H1 (cell line): ENCODE measurements at regions not wholly inside any gene's neighbourhood (a gene's known extent, or its start where the extent isn't known, plus 50 kb on each side); places are given as distances from the start of the nearest gene placed in this dataset.

ENCODE experiments used
- CTCF ChIA-PET: fragments of 300-600 bp; sonication (Branson Sonifier 250); formaldehyde crosslinking; loops from one replicate; lab custom pipeline; 2021; ENCODE audit not compliant: partially characterized antibody; lab: Charles Lee
- POLR2A ChIA-PET: fragments of 300-600 bp; sonication (Branson Sonifier 250); formaldehyde crosslinking; loops from one replicate; lab custom pipeline; 2021; ENCODE audit warnings: inconsistent platforms; ENCODE audit not compliant: partially characterized antibody; lab: Charles Lee
- DNase-seq, 2 experiments: peaks; one replicate each; pipeline versions ENCODE4 v3.0.0 to v3.0.0-alpha.2; 2010 to 2022; ENCODE audit warnings: low spot score in 2 of 2, low read depth in 1 of 2, mixed read lengths in 1 of 2
- FAIRE-seq: peaks from 2 replicates; lab custom pipeline; 2011; peaks lifted over from hg19 to GRCh38; lab: Jason Lieb, UNC
- H2AFZ ChIP-seq: 2 replicates; pipeline ENCODE4 v1.8.1; 2012; ENCODE audit warnings: low read length, inconsistent platforms
- H2AK5ac ChIP-seq: 2 replicates; pipeline ENCODE4 v1.6.1; 2013; ENCODE audit warnings: low read depth, low read length
- H2BK120ac ChIP-seq: replicated peaks from 2 replicates; pipeline ENCODE3; 2013; ENCODE audit warnings: low read depth, low read length, inconsistent platforms
- H2BK12ac ChIP-seq: 2 replicates; pipeline ENCODE4 v1.6.1; 2013; ENCODE audit warnings: low read depth, low read length
- H2BK15ac ChIP-seq: 2 replicates; pipeline ENCODE4 v1.6.1; 2013; ENCODE audit warnings: low read length
- H2BK20ac ChIP-seq: 2 replicates; pipeline ENCODE4 v1.6.1; 2013; ENCODE audit warnings: low read length
- H2BK5ac ChIP-seq: 2 replicates; pipeline ENCODE4 v1.6.1; 2013; ENCODE audit warnings: low read depth, low read length
- H3K14ac ChIP-seq: 2 replicates; pipeline ENCODE4 v1.6.1; 2013; ENCODE audit warnings: inconsistent platforms; ENCODE audit not compliant: insufficient read length
- H3K18ac ChIP-seq: 2 replicates; pipeline ENCODE4 v1.6.1; 2013; ENCODE audit warnings: low read length; ENCODE audit errors: extremely low read depth
- H3K23ac ChIP-seq: 2 replicates; pipeline ENCODE4 v1.6.1; 2013; ENCODE audit warnings: inconsistent platforms; ENCODE audit not compliant: insufficient read length
- H3K23me2 ChIP-seq: 2 replicates; pipeline ENCODE4 v1.6.1; 2013; ENCODE audit warnings: low read depth, low read length
- H3K27ac ChIP-seq: 2 replicates; pipeline ENCODE4 v1.6.1; 2011; ENCODE audit warnings: low read depth, low read length, inconsistent platforms
- H3K27me3 ChIP-seq, 4 experiments: replicated peaks in 1 of 4; 1 replicate in 1 of 4; 2 replicates in 3 of 4; pipeline versions ENCODE4 v1.6.1 to v1.8.1; 2011 to 2013; ENCODE audit warnings: low read length in 3 of 4, mild to moderate bottlenecking in 3 of 4, inconsistent platforms in 2 of 4, mixed read lengths in 2 of 4, moderate library complexity in 1 of 4; ENCODE audit not compliant: control insufficient read depth in 3 of 4, insufficient read depth in 3 of 4; ENCODE audit errors: extremely low read depth in 1 of 4
- H3K36me3 ChIP-seq, 4 experiments: 2 replicates each; pipeline versions ENCODE4 v1.6.1 to v1.8.1; 2011 to 2013; ENCODE audit warnings: mild to moderate bottlenecking in 4 of 4, low read length in 3 of 4, moderate library complexity in 2 of 4, control low read depth in 1 of 4, inconsistent platforms in 1 of 4; ENCODE audit not compliant: insufficient read depth in 4 of 4, control insufficient read depth in 2 of 4
- H3K4ac ChIP-seq: replicated peaks from 2 replicates; pipeline ENCODE3; 2013; ENCODE audit warnings: low read length, low read depth, mixed read lengths, inconsistent platforms; ENCODE audit not compliant: insufficient read length
- H3K4me1 ChIP-seq, 4 experiments: replicated peaks in 1 of 4; 1 replicate in 1 of 4; 2 replicates in 3 of 4; pipeline versions ENCODE4 v1.6.1 to v1.8.1; 2011 to 2013; ENCODE audit warnings: low read length in 3 of 4, inconsistent platforms in 2 of 4, mixed read lengths in 1 of 4; ENCODE audit not compliant: insufficient read depth in 4 of 4, control insufficient read depth in 3 of 4
- H3K4me2 ChIP-seq, 2 experiments: 2 replicates each; pipeline versions ENCODE4 v1.6.1 to v1.8.1; 2011 to 2013; ENCODE audit warnings: low read depth in 2 of 2, low read length in 2 of 2, control low read depth in 1 of 2, inconsistent platforms in 1 of 2, mild to moderate bottlenecking in 1 of 2; ENCODE audit not compliant: insufficient read depth in 1 of 2
- H3K4me3 ChIP-seq, 4 experiments: fragments of 200-600, 300-600 bp in 1 of 4; sonication (generic), shearing (Covaris generic), sonication (Bioruptor Twin) in 1 of 4; 2 replicates each; pipeline versions ENCODE4 v1.5.1 to v1.8.1; 2011 to 2016; ENCODE audit warnings: low read length in 4 of 4, low read depth in 3 of 4, control low read depth in 2 of 4, inconsistent platforms in 2 of 4, mild to moderate bottlenecking in 2 of 4, mixed read lengths in 1 of 4, moderate library complexity in 1 of 4; ENCODE audit not compliant: insufficient read depth in 2 of 4; ENCODE audit errors: extremely low read depth in 1 of 4
- H3K56ac ChIP-seq: replicated peaks from 2 replicates; pipeline ENCODE3; 2013; ENCODE audit warnings: low read depth, mild to moderate bottlenecking, mixed read lengths, low read length, inconsistent platforms; ENCODE audit not compliant: insufficient read length
- H3K79me1 ChIP-seq: 2 replicates; pipeline ENCODE4 v1.6.1; 2013; ENCODE audit warnings: low read depth, low read length, control low read depth
- H3K79me2 ChIP-seq, 2 experiments: 2 replicates each; pipeline versions ENCODE4 v1.6.1 to v1.8.1; 2012 to 2013; ENCODE audit warnings: low read length in 2 of 2, mild to moderate bottlenecking in 2 of 2, inconsistent platforms in 1 of 2; ENCODE audit not compliant: insufficient read depth in 2 of 2, control insufficient read depth in 1 of 2
- H3K9ac ChIP-seq, 4 experiments: replicated peaks in 1 of 4; 1 replicate in 1 of 4; 2 replicates in 3 of 4; pipeline versions ENCODE4 v1.6.1 to v1.8.1; 2011 to 2013; ENCODE audit warnings: low read depth in 3 of 4, low read length in 3 of 4, control low read depth in 2 of 4, mild to moderate bottlenecking in 2 of 4, moderate library complexity in 2 of 4, inconsistent platforms in 1 of 4; ENCODE audit errors: extremely low read depth in 1 of 4
- H3K9me3 ChIP-seq, 2 experiments: 2 replicates each; pipeline versions ENCODE4 v1.6.1 to v1.8.1; 2012 to 2013; ENCODE audit warnings: mild to moderate bottlenecking in 2 of 2, moderate library complexity in 2 of 2, control low read depth in 1 of 2, inconsistent platforms in 1 of 2, low read depth in 1 of 2, low read length in 1 of 2, mixed read lengths in 1 of 2; ENCODE audit not compliant: insufficient read depth in 2 of 2
- H4K20me1 ChIP-seq, 2 experiments: replicated peaks in 1 of 2; 2 replicates each; pipeline versions ENCODE3 to v1.8.1; 2011 to 2013; ENCODE audit warnings: inconsistent platforms in 2 of 2, low read length in 2 of 2, mild to moderate bottlenecking in 1 of 2; ENCODE audit not compliant: insufficient read depth in 2 of 2, control insufficient read depth in 1 of 2
- H4K5ac ChIP-seq: 2 replicates; pipeline ENCODE4 v1.6.1; 2013; ENCODE audit warnings: low read length, low read depth, mixed read lengths, inconsistent platforms; ENCODE audit not compliant: insufficient read length
- H4K8ac ChIP-seq: 2 replicates; pipeline ENCODE4 v1.8.0; 2013; ENCODE audit warnings: mild to moderate bottlenecking, moderate library complexity, low read length, inconsistent platforms; ENCODE audit not compliant: insufficient read depth; ENCODE audit errors: extremely low read depth
- H4K91ac ChIP-seq: replicated peaks from 2 replicates; pipeline ENCODE3; 2013; ENCODE audit warnings: low read length, mixed read lengths, inconsistent platforms; ENCODE audit not compliant: insufficient read length
- ATF3 ChIP-seq: IDR thresholded peaks from 2 replicates; pipeline ENCODE4 v1.6.1; 2011; ENCODE audit warnings: low read depth, mild to moderate bottlenecking, low read length; ENCODE audit not compliant: insufficient read depth
- CBX8 ChIP-seq: fragments of 300-800, 300-1000 bp; sonication (generic); IDR thresholded peaks from 2 replicates; pipeline ENCODE4 v1.7.1; 2016; ENCODE audit warnings: low read depth, low read length, borderline replicate concordance
- GABPA ChIP-seq: IDR thresholded peaks from 2 replicates; pipeline ENCODE4 v1.6.1; 2011; ENCODE audit warnings: mild to moderate bottlenecking, low read length, moderate library complexity, borderline replicate concordance; ENCODE audit not compliant: insufficient read depth
- GTF2F1 ChIP-seq: IDR thresholded peaks from 2 replicates; pipeline ENCODE4 v1.6.1; 2012; ENCODE audit warnings: low read depth, low read length, improper control_type of control experiment, borderline replicate concordance
- PHF8 ChIP-seq: fragments of 200-600 bp; sonication (generic); conservative IDR thresholded peaks from 2 replicates; pipeline ENCODE4 v1.7.1; 2012; ENCODE audit warnings: low read depth, mild to moderate bottlenecking, inconsistent platforms, low read length, moderate library complexity
- POLR2AphosphoS5 ChIP-seq: IDR thresholded peaks from 2 replicates; pipeline ENCODE4 v1.6.1; 2011; ENCODE audit warnings: low read depth, low read length
- RNF2 ChIP-seq: fragments of 200-900, 300-1000 bp; sonication (generic); IDR thresholded peaks from 2 replicates; pipeline ENCODE4 v1.7.1; 2016; ENCODE audit warnings: borderline replicate concordance, low read depth, mild to moderate bottlenecking, antibody characterized with exemption, low read length; ENCODE audit not compliant: poor library complexity, severe bottlenecking; ENCODE audit errors: missing control alignments
- SIN3A ChIP-seq, 2 experiments: IDR thresholded peaks in 1 of 2; conservative IDR thresholded peaks in 1 of 2; 2 replicates each; pipeline ENCODE4 v1.6.1; 2011 to 2012; ENCODE audit warnings: low read length in 2 of 2, improper control_type of control experiment in 1 of 2, low read depth in 1 of 2, mild to moderate bottlenecking in 1 of 2
- TCF12 ChIP-seq: IDR thresholded peaks from 2 replicates; pipeline ENCODE4 v1.6.1; 2011; ENCODE audit warnings: low read depth, mild to moderate bottlenecking, low read length
- TEAD4 ChIP-seq: IDR thresholded peaks from 2 replicates; pipeline ENCODE4 v1.6.1; 2012; ENCODE audit warnings: low read depth, low read length, inconsistent platforms, mixed read lengths
- USF2 ChIP-seq: IDR thresholded peaks from 2 replicates; pipeline ENCODE4 v1.6.1; 2011; ENCODE audit warnings: low read length, improper control_type of control experiment
- ZNF274 ChIP-seq: IDR thresholded peaks from 2 replicates; pipeline ENCODE4 v1.7.0; 2012; ENCODE audit warnings: low read length, borderline replicate concordance; ENCODE audit errors: extremely low read depth
- WGBS, 2 experiments: shearing (Covaris generic) in 1 of 2; methylation state at CpG; one replicate each; pipeline versions ENCODE4 v1.1.6 to v1.1.7; 2013 to 2015; ENCODE audit warnings: low lambda C conversion rate in 2 of 2, mixed read lengths in 2 of 2, inconsistent platforms in 1 of 2, low coverage in 1 of 2, missing lambda C conversion rate in 1 of 2; ENCODE audit not compliant: insufficient replicate concordance in 2 of 2, insufficient coverage in 1 of 2, insufficient read length in 1 of 2; ENCODE audit errors: extremely low coverage in 1 of 2, missing lambda C conversion rate in 1 of 2; 5-methylcytosine and 5-hydroxymethylcytosine counted together

- no peak overlapping the region for H4K91ac ChIP-seq
- H3K14ac ChIP-seq = no peak overlapping the region
- H3K36me3 ChIP-seq = no peaks in the 10 kb centered on the region
- 95% methylated on average over 1 of the region's 1 CpG; no CpG with 5 or more reads in 1 of the 2 experiments for WGBS, 2 experiments
- H3K56ac ChIP-seq = no peak overlapping the region
- no peaks in the 10 kb centered on the region for H3K9me3 ChIP-seq
- ChIA-PET CTCF (interaction anchor here (0.7 to 0.8 kb wide), 2 partner anchors 55 to 76 kb away, joined by 3 read pairs; no protein-coding TSS in a partner anchor), POLR2A (interaction anchor here (1.2 kb wide), 1 partner anchor 143 kb away, joined by 3 read pairs; no protein-coding TSS in a partner anchor)
- no peaks in the 10 kb centered on the region for H4K20me1 ChIP-seq
- no peaks in the 10 kb centered on the region for H3K23me2 ChIP-seq
- H2BK12ac ChIP-seq = no peak overlapping the region
- H3K9ac ChIP-seq = no peak overlapping the region
- no peak overlapping the region for H2BK20ac ChIP-seq
- H2AFZ ChIP-seq = peak overlapping the region; percentile 87; the same call in 1 of the 2 replicates
- no peaks in the 10 kb centered on the region for H3K79me2 ChIP-seq
- DNase-seq (no peak), FAIRE-seq (no peak)
- H3K18ac ChIP-seq = no peak overlapping the region
- no peak overlapping the region for H3K4ac ChIP-seq
- no peak overlapping the region for H4K5ac ChIP-seq
- H2AK5ac ChIP-seq = no peak overlapping the region
- no peaks in the 10 kb centered on the region for H3K4me1 ChIP-seq
- H2BK120ac ChIP-seq = no peak overlapping the region
- no peak overlapping the region for H3K4me3 ChIP-seq
- H3K79me1 ChIP-seq = no peaks in the 10 kb centered on the region
- H4K8ac ChIP-seq = no peak overlapping the region
- H3K27me3 ChIP-seq = no peaks in the 10 kb centered on the region
- no peak overlapping the region for H2BK5ac ChIP-seq
- H3K4me2 ChIP-seq = no peak overlapping the region
- no peak overlapping the region for H3K23ac ChIP-seq
- no peak overlapping the region for H2BK15ac ChIP-seq
- H3K27ac ChIP-seq = no peak overlapping the region; the same call in 1 of the 2 replicates
- TF ChIP-seq ATF3 (no peak), TCF12 (no peak), GTF2F1 (no peak), USF2 (no peak), RNF2 (no peak), ZNF274 (no peak), POLR2AphosphoS5 (no peak), TEAD4 (no peak), CBX8 (no peak), GABPA (no peak), PHF8 (no peak), SIN3A (conservative IDR thresholded peaks at IDR 0.05 in 1 of 2, IDR thresholded peaks at IDR 0.05 in 1 of 2; ENCODE audit: low read depth in 1 of 2, low read length in 2 of 2) (no peak)
Measured at GRCh38 chr12:89206390-89206789, 145.9 kb downstream of the DUSP6 start.
